SKM-1 treated with dmso at 0.1 percent for 144 hours (cell line): ENCODE measurements at regions not wholly inside any gene's neighbourhood (a gene's known extent, or its start where the extent isn't known, plus 50 kb on each side); places are given as distances from the start of the nearest gene placed in this dataset.

Experiments used
- DNase-seq: peaks from one replicate; lab custom pipeline; 2025; ENCODE audit not compliant: unreplicated experiment; lab: John Stamatoyannopoulos, UW

DNA sequence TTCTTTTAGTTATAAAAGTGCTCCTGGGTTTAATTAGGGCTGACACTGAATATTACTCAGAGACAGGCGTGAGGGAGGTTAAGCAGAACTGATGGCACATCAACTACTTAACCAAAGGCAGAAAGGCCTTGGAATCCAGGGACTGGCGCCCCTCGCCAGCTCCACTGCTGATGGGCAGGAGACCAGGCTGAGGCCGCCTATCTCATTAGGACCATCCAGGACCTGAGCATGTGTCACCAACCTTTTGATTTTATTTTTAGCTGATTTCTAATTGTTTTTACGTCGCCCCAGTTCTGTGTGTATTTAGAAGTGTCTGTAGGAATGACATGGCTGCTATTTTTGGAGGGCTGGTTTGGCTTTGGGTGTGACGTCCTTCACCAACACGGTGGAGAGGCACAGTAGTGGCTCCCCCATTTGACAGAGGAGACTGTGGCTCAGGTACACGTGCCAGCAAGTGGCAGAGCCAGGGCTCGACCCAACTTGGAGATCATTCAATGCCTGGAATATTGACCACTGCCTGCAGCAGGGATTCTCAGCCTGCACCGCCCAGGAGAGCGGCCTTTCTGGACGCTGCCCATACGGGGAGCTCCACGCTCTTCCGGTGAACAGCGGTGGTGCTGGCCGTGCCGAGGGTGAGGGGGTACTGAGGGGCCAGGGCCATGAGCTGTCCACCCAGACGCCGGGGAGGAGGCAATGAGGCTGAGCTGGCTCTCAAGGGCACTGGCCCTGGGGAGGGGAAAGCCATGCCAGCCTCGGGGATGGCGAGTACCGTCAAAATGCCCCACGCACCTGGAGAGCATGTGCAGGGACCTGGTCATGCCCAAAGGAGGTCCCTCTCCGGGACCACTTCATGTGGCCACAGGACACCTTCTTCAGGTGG lies 205.7 kb downstream of the ASB1 start:
- DNase-seq = no peak

- DNase-seq = no peak
These were observed 206.9 kb downstream of the ASB1 start for GRCh38 chr2:238633426-238634328.

- no peak for DNase-seq
These were observed 208.1 kb downstream of the ASB1 start for GRCh38 chr2:238634701-238635357.

- DNase-seq = no peak
These were observed 208.9 kb downstream of the ASB1 start for GRCh38 chr2:238635647-238636051.

DNA sequence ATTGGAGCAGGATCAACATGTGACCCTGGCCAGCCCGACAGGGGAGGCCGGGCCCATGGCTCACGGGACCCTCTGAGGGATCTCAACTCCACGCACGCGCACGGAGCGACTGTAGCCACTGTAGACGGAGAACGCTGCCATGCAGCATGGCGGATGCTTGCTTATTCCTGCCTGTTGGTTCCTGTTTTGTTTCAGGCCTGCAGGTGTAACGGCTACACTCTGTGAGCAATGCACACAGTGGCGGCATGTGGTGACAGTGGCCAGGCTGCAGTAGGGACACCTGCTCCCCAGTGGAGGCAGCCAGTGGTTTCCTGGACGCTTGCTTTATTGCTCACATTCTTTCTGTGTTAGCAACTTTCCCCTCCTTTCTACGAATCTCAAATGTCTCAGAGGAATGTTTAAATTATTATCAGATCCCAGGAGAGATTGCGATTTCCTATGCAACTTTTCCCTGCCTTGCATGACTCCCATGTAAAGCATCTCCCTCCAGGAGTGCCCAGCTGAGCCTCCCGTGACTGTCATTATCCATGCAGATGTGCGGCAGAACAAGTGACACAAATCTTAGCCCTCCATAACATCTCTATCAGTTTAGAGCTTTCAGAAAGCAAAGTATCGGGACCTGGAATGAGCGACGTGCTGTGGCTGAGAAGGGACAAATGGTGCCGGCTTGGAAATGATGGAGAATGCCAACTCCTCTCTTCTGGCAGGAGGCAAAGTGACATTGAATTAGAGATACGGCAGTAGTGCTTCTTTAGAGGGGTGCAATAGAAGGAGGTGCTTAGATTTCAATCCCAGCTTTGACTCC lies 209.7 kb downstream of the ASB1 start:
- DNase-seq = no peak

DNA sequence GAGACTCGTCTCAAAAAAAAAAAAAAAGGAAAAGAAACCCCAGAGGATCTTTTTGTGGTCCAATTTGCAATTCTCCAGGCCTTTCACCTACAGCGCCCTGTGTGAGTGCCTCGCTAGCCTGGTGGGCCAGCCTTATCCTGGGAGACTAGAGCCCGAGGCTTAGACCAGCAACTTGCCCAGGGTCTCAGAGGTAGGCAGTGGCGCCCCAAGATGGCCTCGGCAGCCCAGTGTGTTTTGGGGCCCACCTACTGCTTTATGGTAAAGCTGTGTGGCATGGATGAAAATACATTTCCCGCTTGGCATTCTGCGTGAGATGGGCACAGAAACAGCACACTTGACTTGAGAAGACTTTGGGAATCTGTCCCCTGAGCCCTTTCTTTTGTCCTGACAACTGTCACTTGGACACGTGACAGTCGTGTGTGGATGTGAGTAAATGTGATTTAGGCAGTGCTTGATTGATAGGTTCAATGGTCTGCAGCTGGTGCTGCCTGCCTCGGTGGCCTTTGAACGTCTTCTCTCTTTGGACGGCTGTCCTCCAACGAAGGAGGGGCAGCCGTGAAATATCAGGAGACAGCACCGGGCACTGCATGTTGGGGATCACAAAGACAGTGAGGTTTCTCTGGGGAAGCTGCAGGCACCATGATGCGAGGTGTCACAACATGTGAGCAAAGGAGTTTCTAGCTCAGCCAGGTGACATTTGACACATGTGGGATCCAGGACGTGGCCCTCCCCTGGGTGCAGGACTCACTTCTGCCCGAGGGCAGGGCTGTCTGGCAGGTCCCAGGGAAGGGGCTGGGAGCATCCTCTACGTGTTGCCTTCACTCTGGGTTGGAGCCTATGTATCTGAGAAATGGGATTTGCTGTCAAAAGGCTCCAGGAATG lies 209.5 kb upstream of the TWIST2 start:
- DNase-seq = no peak

GRCh38 chr2:238638982-238639628 lies 208.8 kb upstream of the TWIST2 start:
- no peak for DNase-seq

GRCh38 chr2:238640486-238640885 lies 207.4 kb upstream of the TWIST2 start:
- no peak for DNase-seq

DNA sequence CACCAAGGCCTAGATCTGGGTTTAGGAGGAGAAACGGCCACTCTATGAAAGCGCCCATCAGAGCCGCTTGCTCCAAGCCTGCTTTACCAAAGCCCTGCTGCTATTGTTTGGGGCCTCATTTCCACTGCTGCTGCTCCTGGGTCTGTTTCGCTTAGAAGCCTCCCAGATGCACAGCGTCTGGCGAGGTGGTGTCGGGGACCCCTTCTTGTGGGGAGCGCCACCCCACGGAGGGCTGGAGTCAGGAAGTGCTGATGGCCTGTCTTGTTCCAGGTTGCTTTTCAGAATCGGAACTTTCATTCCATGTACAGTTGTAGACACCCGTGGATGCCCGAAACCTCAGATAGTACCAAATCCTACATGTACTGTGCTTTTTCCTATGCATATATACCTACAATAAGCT lies 204.9 kb upstream of the TWIST2 start:
- no peak for DNase-seq

- DNase-seq = no peak
These were observed 204.4 kb upstream of the TWIST2 start for GRCh38 chr2:238643400-238643907.

GRCh38 chr2:238644095-238645081 lies 203.5 kb upstream of the TWIST2 start:
- DNase-seq = no peak

GRCh38 chr2:238645095-238645494 lies 202.8 kb upstream of the TWIST2 start:
- no peak for DNase-seq

DNA sequence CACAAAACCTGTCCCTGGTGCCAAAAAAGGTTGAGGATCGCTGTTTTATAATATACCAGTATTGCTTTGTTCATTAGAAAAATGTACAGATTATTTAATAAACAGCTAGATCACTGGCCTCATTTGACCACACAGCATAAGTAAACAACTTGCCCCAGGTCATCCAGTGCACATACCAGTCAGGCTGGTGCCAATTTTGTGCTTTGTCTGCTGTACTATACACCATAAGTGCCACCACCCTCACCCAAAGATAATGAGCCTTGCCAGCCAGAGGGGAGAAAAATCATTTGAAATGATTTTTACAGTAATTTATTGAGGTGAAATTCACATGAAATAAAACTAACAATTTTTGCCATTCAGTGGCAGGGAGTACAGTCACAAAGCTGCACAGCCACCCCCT lies 202.2 kb upstream of the TWIST2 start:
- no peak for DNase-seq

DNA sequence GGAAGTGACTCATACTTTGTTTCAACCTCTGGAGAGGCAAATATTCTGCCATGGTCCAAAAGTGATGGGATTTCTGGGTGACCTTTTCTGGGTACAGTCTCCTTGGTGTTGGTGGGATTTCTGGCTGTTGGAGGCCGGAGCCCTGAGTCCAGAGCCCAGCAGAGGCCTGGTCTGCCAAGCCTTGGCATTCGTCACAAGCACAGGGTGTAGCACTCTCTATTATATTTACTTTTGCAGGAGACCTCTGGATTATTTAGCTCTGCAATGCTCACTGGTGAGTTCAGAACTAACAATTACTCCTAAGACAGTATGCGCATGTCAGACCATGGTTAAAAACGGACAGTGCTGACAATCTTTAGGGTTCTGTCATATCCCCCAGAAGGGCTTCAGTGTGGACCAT lies 201.6 kb upstream of the TWIST2 start:
- no peak for DNase-seq

DNA sequence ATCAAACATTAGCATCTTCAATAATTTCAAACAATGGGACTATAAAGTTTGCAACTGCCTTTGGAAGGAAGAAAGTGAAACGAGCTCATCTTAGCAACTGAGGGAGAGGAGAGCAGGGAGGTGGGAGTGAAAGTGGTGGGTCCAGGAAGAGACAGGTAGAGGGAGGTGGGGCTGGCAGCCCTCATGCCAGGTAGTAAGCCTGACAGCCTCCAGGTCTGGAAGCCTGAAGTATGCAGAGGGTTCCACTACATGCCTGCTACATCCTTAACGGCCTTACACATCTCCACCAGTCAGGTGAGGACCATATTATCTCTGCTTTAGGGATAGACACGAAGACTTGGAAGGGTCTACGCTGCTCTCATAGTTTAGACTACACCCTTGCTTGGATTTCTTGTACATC lies 201.1 kb upstream of the TWIST2 start:
- DNase-seq = no peak

DNA sequence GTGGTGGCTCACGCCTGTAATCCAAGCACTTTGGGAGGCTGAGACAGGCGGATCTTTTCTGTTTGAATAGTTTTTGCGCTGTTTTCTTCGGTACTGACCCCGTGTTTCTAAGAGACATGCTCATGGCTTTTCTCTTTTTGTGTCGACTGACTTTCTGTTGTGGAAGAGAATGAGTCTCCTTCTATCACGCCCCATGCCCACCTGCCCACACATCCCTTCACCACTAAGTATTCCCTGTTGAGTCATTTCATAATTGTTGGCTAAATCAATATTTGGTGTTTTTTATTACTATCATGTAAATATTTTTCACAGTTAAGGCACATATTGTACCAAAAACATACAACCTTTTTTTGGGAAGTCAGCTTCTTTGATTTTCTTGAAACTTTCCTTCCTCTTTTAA lies 198.8 kb upstream of the TWIST2 start:
- no peak for DNase-seq

DNA sequence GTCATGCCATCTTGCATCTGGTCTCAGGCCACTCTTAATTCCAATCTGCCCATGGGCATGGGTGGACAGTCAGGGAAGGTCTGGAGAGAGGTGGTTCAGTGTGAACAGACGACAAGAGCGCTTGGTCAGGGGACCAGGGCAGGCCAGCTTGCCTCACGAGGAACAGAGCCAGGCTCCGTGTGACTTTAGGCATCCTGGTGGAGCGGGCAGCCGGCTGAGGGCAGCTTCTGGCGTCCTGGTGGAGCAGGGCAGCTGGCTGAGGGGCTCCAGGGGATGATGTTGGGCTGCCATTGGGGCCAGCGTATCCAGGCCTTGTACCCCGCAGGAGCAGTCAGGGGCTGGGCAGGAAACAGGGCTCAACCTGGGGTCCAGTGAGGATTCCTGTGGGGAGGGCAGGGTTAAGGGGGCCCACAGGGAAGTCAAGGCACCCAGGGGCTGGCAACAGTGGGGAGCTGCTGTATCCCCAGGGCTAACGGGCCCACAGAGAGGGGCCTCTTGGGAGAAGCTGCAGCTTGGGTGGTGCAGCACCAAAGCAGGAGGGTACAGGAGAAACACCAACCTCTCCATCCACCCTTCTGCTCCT lies 197.9 kb upstream of the TWIST2 start:
- DNase-seq = no peak
